A172 (cell line): ENCODE measurements at regions not wholly inside any gene's neighbourhood (a gene's known extent, or its start where the extent isn't known, plus 50 kb on each side); places are given as distances from the start of the nearest gene placed in this dataset.
"Not testable (repeated sequence)": the region's sequence is repeated elsewhere in the genome, so short reads cannot be mapped to it uniquely, and the experiment has no call there.

Experiments
- DNase-seq: peaks from one replicate; pipeline ENCODE4 v3.0.0-alpha.2; 2015; ENCODE audit warnings: low spot score

DNA sequence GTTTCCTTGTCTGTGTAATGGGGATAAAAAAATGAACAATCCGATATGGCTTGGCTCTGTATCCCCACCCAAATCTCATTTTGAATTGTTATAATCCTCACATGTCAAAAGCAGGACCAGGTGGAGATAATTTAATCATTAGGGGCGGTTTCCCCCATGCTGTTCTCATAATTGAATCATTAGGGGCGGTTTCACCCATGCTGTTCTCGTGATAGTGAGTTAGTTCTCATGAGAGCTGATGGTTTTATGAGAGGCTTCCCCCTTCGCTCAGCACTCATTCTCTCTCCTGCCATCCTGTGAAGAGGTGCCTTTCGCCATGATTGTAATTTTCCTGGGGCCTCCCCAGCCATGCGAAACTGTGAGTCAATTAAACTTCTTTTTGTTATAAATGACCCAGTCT lies 633.5 kb downstream of the RAPGEF2 start:
- DNase-seq = no peak

DNA sequence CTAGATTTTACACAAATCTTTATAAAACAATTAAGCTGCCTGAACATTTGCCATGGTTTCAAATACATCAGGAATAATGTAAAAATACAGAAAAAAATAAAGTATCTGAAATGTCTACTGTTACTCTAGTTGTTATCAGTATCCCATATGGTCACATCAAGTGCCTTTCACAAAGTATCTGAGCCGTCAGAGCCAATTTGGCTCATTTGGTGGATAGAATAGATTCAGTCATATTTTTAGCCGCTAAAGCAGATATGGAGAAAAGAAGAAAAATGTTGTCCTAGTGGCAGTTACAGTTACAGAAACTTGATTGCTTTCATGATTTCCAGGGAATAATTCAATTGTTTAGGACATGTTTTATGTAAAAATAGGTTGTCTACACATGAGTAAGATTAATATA lies 641.1 kb downstream of the RAPGEF2 start:
- no peak for DNase-seq

DNA sequence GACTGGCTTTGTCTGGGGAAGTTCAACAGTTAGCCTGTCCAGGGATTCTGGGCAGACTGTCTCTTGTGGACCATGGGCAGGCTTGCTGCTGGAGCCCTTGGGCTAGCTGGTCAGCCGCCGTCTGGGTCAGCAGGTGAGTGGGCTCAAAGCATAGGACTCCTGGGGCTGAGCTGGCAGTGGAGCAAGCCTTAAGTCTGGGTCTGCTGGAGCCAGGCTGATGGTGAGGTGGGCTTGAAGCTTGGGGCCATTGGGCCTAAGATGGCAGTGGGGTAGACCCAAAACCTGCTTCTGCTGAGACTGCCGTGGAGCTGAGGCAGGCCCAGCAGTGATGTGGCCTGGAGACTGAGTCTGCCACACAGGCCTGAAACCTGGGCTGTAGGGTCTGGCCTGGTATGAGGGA lies 645.1 kb downstream of the RAPGEF2 start:
- DNase-seq = no peak

DNA sequence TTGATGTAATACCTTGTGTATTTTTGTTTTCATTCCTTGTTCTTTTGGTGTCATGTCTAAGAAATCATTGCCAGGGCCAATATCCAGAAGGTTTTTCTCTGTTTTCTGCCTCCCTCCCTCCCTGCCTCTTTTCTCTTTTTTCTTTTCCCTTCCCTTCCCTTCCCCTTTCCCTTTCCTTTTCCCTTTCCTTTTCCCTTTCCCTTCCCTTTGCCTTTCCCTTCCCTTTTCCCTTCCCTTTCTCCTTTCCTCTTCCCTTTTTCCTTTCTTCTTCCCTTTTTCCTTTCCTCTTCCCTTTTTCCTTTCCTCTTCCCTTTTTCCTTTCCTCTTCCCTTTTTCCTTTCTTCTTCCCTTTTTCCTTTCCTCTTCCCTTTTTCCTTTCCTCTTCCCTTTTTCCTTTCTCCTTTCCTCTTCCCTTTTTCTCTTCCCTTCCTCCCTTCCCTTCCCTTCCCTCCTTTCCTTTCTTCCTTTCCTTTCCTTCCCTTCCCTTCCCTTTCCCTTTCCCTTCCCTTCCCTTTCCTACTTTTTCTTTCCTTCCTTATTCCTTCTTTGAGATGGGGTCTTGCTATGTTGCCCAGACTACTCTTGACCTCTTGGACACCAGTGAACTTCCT lies 646.1 kb downstream of the RAPGEF2 start:
- DNase-seq = no peak

DNA sequence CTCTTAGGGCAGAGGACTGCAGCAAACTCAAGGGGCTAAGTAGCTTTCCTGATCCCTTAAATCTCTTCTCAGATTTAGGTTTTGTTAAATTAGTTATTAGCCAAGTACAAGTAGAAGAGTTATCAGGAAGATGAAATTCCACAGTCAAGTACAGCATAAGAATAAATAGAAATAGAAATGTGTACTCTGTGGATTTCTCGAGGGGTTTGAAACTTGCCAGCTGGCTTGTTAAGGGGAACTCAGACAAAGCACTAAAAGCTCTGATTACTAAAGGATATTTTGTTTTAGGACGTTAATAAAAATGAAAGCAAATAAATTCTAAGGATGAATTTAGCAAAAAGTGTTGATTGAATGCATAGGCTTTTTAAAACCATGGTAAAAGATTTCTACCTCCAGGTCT lies 654.6 kb downstream of the RAPGEF2 start:
- DNase-seq = no peak

DNA sequence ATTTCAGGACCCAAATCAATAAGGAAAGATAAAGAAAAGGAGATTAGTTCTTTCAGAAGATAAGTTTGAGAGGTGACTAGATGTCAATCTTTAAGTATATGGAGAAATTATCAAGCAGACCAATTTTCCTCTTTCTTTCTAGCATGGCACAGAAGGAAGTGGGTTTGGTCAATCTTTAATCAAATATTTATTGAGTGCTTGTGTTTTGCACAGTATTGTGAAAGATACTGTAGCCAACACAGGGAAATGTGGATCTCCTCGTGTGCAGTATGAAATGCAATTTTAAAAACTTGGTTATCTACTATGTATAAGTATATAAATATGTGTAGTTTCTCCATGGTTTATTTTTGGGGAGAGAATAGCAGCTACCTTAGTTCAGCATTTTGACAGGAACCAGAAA lies 655.2 kb downstream of the RAPGEF2 start:
- no peak for DNase-seq

DNA sequence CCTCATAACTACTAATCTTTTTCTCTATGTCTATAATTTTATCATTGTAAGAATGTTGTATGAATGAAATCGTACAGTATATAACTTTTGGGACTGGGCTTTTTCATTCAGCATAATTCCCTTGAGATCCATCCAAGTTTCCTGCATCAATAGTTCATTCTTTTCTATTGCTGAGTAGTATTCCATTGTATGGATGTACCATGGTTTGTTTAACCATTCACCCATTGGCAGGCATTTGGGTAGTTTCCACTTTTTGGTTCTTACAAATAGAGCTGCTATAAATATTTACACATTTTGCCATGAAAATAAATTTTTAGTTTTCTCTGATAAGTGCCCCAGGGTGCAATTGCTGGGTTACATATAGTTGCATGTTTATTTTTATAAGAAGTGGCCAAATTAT lies 659.8 kb downstream of the RAPGEF2 start:
- DNase-seq = no peak

DNA sequence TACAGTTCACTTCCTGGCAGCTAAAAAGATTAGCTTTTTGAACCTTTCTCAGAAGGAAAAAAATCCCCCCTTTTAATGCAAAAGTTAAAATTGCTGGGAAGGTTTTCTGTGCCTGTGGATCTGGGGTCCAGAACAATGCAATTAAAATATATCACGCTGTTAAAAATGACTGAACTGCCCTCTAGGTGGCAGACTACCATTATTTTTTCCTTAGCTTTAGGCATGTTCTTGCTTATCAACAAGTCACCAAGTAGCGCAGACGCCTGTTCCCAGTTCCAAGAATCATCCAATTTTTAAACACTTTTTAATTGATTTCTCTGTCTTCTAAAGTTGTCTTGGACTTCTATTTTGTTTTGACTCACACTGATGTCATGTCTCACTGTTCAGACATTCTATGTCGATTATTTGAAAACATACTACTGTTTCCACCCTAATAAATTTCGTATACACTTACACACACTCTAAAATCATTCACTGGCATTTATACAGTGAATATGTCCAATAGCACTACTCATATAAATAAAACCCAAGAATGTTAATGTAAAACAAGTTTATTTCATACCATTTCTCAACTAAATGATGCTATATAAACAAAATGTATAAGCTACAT lies 661.6 kb downstream of the RAPGEF2 start:
- peak; percentile 75 for DNase-seq

DNA sequence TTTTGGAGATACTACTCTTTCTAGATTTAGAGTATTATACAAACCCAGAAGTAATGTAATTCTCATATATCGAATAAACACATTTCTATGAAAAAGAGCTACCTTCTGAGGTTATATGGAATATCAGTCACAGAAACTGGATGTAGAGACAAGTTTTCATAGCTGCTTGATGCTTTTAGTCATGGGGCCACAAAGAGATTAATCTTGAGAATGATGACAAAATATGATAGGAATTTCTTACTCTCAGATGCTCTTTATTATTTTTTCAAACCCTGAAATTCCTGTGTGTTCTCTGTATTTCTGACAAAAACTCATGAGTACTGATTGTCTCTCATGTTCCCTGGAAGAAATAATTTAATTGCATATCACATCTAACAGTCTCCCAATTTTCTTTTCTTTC lies 662.5 kb downstream of the RAPGEF2 start:
- peak; percentile 54 for DNase-seq

DNA sequence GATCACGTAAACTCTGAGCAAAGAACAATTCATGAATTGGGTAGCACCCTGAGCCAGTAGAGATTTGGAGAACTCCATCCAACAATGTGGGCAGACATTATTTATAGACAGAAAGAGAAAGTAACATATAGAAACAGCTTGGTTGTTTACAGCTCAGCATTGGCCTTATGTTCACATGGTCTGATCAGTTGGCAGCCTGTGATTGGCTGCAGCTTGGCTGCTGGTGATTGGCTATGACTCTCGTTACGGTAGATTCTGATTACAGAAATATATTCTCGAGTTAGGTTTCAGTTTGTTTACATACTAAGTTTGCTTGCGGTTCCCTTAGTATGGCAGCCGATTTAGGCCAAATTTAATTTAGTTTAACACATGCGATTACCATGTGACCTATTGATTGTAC lies 663.4 kb downstream of the RAPGEF2 start:
- DNase-seq = no peak

DNA sequence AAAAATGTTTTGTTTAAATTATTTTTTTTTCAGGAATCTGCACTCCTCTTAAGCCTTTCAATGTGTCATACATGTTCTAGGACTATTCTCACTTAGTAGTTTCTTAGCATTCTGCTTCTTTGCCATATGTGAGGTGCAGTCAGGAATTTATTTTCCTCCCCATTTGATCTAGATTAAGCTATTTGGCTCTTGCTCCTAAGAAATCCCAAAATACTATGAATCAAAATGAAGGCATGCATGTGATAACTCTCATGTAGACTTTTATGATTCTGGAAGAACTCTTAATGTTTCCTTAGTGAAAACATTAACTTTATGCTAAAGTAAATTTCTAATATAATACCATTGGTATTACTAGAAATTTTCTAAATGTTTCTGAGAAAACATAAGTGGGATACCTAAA lies 664.5 kb downstream of the RAPGEF2 start:
- DNase-seq = no peak

DNA sequence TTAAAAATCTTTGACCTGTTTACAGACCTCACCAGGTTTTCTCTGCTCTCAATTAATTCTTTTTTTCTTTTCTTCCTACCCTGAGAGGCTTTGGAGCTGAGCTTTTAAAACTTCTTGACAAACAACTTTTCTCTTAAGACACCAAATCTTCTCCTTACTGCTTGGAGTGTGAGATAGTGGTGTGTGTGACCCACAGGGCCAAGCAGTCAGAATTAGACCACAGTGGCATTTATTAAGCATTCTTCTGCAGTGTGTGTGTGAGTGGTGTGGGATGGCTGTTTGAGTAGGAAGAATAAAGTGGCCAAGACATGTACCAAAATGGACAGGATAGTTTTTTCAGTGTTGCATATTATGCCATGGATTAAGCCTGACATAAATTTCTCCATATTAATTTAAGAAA lies 665.1 kb downstream of the RAPGEF2 start:
- peak; percentile 10 for DNase-seq

DNA sequence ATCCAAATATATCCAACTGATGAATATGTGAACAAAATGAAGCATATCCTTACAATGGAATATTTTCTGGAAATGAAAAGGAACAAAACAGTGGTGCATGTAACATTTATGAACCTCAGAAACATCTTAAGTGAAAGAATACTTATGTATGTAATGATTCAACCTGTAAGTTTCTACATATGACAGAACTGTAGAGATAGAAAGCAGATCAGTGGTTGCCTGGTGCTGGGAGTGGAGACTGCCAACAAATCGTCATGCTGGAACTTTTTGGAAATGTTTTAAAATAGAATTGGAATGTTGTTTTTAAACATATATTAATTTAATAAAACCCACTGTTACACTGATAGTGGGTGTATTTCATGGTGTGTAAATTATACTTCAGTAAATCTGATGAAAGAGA lies 667.5 kb downstream of the RAPGEF2 start:
- DNase-seq = no peak

DNA sequence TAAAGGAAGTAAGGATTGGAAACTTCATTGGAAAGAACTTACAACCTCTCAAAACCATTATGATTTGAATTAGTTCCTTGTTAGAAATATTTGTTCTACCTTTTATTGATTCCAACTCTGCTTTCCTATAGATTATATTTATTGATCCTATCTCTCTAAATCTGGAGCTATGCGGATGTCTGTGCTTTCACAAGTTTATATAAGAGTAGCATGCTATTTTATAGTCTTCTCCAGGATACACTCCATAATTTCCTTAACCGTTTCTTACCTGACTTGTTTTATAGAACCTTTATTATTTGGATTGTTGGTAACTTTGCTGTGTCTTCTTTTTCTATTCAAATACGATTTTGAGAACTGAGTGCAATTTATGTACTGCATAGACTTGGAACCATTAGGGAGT lies 668.1 kb downstream of the RAPGEF2 start:
- DNase-seq = no peak

DNA sequence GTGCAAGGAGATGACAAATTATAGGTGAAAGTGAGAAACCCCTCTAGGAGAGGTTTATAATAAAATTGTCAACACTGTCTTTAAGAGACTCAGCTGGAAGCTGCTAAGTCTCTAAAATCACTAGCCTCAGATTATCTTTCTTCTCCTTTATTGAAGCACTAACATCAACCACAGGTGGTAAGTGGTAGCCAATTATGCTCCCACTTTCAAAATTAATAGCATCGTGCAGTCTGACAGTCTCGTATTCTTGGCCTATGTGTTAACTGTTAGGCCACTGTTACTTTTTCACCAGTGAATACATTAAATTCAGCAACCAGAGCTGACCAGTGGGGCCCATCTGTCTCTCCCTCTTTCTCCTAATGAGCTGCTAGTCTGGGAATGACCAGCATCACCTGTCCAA lies 674.1 kb downstream of the RAPGEF2 start:
- no peak for DNase-seq

DNA sequence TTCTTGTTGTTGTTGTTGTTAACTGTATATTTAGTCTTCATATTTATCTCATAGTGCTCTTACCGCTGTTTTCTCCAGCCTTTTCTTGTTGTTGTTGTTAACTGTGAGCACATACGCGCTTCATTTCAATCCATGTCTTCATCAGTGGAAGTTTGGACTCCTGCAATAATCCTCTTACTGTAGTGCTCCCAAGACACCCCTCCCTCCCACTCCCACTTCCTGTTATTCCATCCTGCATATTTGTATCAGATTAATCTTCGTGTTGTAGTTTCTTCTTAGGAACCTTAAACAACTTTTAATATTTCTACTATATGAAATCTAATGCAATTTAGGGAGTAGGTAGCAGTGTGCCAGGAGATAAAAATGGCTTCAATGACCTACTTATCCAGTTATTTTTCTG lies 674.8 kb downstream of the RAPGEF2 start:
- no peak for DNase-seq

DNA sequence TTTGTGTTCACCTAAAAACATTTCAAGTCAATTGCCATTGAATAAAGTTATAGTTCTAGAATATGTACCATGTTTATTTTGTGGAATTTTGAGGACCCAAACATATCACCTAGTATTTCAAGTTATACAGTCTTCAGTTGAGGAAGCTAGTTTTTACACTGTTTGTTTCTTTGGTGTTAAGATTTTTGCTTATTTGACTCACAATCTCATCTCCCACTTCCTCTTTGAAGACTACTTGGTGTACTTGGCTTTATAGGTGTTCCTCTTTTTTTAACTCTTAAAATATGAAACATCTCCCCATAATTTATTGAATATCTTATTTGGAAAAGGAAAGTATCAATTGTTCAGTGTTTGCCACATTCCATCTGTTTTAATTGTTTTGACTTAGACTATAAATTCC lies 675.4 kb downstream of the RAPGEF2 start:
- no peak for DNase-seq

DNA sequence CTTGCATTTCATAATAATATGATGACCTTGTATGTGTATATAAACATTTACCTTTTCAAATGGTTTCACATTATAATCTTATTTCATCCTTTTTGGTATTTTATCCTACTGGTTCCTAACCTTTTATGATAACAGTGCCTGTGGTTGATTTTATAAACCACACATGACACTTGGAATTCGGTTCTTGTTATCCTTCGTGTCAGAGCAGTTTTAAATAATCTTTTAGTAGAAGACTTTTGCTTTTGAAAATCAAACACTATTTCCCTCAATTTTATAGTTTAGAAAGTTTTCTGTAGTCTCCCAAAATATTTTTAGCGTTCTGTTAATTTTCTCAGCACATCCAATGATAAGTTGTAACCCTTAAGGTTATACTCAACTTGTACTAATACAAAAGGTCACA lies 676.8 kb downstream of the RAPGEF2 start:
- DNase-seq = no peak

DNA sequence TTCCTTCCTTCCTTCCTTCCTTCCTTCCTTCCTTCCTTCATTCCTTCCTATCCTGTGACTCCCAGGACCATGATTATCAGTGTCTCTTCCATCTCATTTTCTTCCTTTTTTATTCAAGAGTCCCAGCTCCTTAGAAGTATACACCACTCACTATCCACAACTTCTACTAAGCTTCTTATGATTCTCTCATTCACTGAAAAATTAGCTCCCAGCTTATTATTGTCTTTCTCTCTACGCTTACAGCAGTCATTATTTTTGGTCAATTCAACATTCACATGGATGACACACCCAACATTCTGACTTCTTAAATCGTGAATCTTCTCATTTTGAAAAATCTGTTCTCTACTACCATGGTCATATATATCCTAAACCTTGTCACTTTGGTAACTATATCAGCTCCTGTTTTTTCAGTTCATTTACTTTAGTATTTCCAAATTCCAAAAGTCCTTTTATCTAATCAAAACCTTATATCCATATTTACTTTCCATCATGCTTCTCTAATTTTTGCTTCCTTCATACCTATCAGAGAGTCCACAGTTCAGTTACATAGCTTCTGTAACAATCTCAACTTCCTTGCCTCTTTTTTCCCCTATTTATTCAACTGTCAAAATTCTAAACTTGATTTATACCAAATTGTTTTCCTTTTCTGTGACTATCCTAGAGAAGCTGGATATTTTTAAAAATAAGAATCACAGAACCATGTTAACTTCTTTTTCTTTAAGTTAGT lies 677.5 kb downstream of the RAPGEF2 start:
- no peak for DNase-seq

DNA sequence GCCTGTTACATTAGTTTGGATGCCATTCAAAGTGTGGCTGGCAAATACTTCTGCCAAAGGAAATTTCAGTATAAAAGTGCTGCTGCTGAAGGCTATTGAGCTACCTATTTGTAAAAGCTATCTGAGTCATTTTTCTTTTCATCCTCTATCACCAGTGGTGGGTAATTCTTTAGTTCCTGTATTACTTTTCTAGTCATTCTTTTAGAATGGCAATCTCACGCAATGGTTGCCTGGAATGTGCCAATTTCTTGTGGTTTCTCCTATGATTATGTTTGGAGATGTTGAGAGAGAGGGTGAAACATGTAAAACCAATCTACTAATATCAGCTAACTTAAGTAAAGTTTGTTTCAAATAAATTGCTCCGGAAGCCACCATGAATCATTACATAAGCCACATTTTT lies 685.0 kb downstream of the RAPGEF2 start:
- no peak for DNase-seq

DNA sequence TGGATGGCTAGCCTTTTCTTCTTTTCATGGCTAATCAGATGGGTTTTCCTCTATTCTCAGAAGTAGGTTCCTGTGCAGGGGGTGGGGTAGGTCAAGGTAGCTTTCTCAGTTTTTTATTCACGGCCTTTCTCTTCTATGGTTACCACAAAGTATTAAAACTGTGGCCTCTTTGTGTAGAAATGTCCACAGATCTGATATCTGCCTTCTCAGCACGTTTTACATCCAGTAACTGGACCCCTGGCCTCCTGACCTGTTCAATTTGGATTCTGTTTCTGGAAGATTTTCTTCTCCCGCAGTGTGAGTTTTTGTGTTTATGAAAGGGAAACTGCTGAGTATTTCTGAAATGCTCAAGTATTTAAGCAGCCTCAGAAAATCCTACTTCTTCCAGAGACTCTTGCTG lies 688.5 kb downstream of the RAPGEF2 start:
- no peak for DNase-seq

DNA sequence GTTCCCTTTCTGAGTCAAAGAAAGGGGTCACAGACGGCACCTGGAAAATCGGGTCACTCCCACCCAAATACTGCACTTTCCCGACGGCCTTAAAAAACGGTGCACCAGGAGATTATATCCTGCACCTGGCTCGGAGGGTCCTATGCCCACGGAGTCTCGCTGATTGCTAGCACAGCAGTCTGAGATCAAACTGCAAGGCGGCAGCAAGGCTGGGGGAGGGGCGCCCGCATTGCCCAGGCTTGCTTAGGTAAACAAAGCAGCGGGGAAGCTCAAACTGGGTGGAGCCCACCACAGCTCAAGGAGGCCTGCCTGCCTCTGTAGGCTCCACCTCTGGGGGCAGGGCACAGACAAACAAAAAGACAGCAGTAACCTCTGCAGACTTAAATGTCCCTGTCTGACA lies 701.7 kb downstream of the RAPGEF2 start:
- DNase-seq = not testable (repeated sequence)

DNA sequence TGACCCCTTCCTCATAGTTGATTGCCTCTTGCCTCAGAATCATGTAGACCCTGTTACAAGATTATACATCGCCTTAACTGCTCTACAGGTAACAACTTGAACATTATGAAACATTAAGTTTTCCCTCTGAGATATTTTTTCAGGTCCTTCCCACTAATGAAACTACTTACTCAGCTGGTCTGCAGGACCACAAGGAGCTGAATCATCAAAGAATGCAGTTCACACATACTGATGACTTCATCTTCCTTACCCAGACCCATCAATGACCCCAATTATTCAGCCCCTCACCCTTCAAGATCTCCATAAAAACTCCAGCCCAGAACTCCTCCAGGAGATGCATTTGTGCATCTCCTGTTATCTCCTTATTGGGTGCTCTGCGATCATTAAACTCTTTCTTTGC lies 720.9 kb downstream of the RAPGEF2 start:
- peak; percentile 75 for DNase-seq

DNA sequence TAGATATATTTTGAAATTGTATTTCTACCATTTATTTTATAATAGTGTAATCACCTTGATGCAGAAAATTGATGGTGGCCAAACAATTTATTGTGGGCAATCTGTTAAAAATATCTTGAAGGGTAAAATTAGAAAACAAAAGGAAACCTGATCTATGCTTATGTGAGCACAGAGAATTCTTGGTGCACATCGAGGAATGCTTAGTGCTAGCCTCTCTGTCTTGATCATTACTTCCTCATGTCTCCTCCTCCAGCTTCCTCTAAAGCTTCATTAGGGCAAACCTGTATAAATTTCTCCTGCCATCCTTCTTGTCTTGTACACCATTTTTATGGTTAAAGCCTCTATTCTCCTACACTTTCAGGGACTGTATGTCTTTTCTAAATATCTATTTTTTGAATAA lies 725.8 kb downstream of the RAPGEF2 start:
- no peak for DNase-seq
